ENCODE measurements at regions not wholly inside any gene's neighbourhood (a gene's known extent, or its start where the extent isn't known, plus 50 kb on each side); places are given as distances from the start of the nearest gene placed in this dataset.

GRCh38 chr17:77372444-77373298, 231.9 kb downstream of the SEC14L1 start (continued):
- TF ChIP-seq ZNF761 (CRISPR knock-in tag; conservative IDR thresholded peaks at IDR 0.05) (peak; percentile 77), ZNF556 (CRISPR knock-in tag; IDR thresholded peaks at IDR 0.05; ENCODE audit: borderline replicate concordance) (peak; percentile 97), ZBTB37 (CRISPR knock-in tag; IDR thresholded peaks at IDR 0.05) (peak; percentile 73; the same call in 1 of the 2 replicates), AGO2 (optimal IDR thresholded peaks at IDR 0.05; ENCODE audit: low read depth, low read length) (peak; percentile 87), POLR2A (IDR thresholded peaks at IDR 0.05; ENCODE audit: insufficient read depth in 1 of 2, low read depth in 2 of 2, low read length in 2 of 2) (no peak; a peak in 1 of 4 replicates), SMYD3 (CRISPR knock-in tag; IDR thresholded peaks at IDR 0.05) (0 out of 2 replicates have a peak, but pooled peaks have one; percentile 63), ZBTB3 (CRISPR knock-in tag; IDR thresholded peaks at IDR 0.05; ENCODE audit: borderline replicate concordance, low read depth) (peak; percentile 60; the same call in 1 of the 2 replicates), GABPA (IDR thresholded peaks at IDR 0.05; ENCODE audit: low read depth, low read length) (peak; percentile 38), GABPA (CRISPR knock-in tag; IDR thresholded peaks at IDR 0.05; ENCODE audit: low read depth) (no peak), ZSCAN21 (CRISPR knock-in tag; IDR thresholded peaks at IDR 0.05; ENCODE audit: borderline replicate concordance) (peak; percentile 24; the same call in 1 of the 2 replicates), ZZZ3 (CRISPR knock-in tag; IDR thresholded peaks at IDR 0.05; ENCODE audit: borderline replicate concordance) (no peak), ZNF670 (CRISPR knock-in tag; IDR thresholded peaks at IDR 0.05; ENCODE audit: borderline replicate concordance) (no peak), KLF11 (CRISPR knock-in tag; IDR thresholded peaks at IDR 0.05) (no peak), YY1 (IDR thresholded peaks at IDR 0.05; ENCODE audit: insufficient read depth, insufficient replicate concordance, low read depth, low read length) (peak; percentile 68), ZSCAN20 (CRISPR knock-in tag; IDR thresholded peaks at IDR 0.05; ENCODE audit: borderline replicate concordance) (peak; percentile 80; the same call in 1 of the 2 replicates), ISL2 (CRISPR knock-in tag; IDR thresholded peaks at IDR 0.05) (peak; percentile 85), SYNCRIP (IDR thresholded peaks at IDR 0.05; ENCODE audit: insufficient read depth, low read depth, low read length) (no peak), ZNF746 (CRISPR knock-in tag; IDR thresholded peaks at IDR 0.05) (peak; percentile 95), ZNF740 (CRISPR knock-in tag; IDR thresholded peaks at IDR 0.05) (no peak; the same call in none of the 2 replicates), DNMT3B (CRISPR knock-in tag; conservative IDR thresholded peaks at IDR 0.05) (no peak), SSRP1 (CRISPR knock-in tag; IDR thresholded peaks at IDR 0.05) (no peak), SIX4 (CRISPR knock-in tag; IDR thresholded peaks at IDR 0.05) (peak; percentile 97), NR1H2 (CRISPR knock-in tag; IDR thresholded peaks at IDR 0.05; ENCODE audit: borderline replicate concordance, low read depth) (no peak), ZC3H13 (CRISPR knock-in tag; IDR thresholded peaks at IDR 0.05) (peak; percentile 80), ARID3A (IDR thresholded peaks at IDR 0.05; ENCODE audit: low read depth, low read length) (no peak), MIXL1 (CRISPR knock-in tag; IDR thresholded peaks at IDR 0.05) (no peak)

Data from HepG2 (cell line).